ENCODE measurements at regions not wholly inside any gene's neighbourhood (a gene's known extent, or its start where the extent isn't known, plus 50 kb on each side); places are given as distances from the start of the nearest gene placed in this dataset.

DNA sequence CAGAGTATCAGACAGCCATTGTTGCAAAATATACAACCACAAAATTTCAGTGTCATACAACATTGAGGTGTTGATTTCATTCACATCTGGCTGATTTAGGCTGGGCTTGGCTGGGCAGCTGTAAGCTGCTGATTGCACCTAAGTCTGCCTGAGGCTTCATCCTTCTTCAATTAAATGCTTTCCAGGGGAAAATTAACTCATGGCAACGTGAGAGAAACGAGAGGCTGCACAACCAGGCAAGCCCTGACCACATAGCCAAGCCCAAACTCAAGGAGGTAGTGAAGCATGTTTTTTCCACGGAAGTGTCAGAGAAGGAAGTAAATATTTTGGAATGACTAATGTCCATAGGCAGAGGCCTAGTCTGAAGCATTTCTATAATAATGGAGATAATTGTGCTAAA is 273.8 kb upstream of the ZC3H12C start:
- TF ChIP-seq, protein P1, sequence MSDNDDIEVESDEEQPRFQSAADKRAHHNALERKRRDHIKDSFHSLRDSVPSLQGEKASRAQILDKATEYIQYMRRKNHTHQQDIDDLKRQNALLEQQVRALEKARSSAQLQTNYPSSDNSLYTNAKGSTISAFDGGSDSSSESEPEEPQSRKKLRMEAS (IDR thresholded peaks at IDR 0.05) = no peak
- TF ChIP-seq RAD21 (IDR thresholded peaks at IDR 0.05; ENCODE audit: low read depth) = no peak
- TF ChIP-seq, protein P2, sequence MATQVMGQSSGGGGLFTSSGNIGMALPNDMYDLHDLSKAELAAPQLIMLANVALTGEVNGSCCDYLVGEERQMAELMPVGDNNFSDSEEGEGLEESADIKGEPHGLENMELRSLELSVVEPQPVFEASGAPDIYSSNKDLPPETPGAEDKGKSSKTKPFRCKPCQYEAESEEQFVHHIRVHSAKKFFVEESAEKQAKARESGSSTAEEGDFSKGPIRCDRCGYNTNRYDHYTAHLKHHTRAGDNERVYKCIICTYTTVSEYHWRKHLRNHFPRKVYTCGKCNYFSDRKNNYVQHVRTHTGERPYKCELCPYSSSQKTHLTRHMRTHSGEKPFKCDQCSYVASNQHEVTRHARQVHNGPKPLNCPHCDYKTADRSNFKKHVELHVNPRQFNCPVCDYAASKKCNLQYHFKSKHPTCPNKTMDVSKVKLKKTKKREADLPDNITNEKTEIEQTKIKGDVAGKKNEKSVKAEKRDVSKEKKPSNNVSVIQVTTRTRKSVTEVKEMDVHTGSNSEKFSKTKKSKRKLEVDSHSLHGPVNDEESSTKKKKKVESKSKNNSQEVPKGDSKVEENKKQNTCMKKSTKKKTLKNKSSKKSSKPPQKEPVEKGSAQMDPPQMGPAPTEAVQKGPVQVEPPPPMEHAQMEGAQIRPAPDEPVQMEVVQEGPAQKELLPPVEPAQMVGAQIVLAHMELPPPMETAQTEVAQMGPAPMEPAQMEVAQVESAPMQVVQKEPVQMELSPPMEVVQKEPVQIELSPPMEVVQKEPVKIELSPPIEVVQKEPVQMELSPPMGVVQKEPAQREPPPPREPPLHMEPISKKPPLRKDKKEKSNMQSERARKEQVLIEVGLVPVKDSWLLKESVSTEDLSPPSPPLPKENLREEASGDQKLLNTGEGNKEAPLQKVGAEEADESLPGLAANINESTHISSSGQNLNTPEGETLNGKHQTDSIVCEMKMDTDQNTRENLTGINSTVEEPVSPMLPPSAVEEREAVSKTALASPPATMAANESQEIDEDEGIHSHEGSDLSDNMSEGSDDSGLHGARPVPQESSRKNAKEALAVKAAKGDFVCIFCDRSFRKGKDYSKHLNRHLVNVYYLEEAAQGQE (IDR thresholded peaks at IDR 0.05; ENCODE audit: low read depth) = no peak
- TF ChIP-seq ZBTB7A (IDR thresholded peaks at IDR 0.05; ENCODE audit: low read depth) = no peak
- no peak for TF ChIP-seq EP300 (IDR thresholded peaks at IDR 0.05; ENCODE audit: borderline replicate concordance)
- no peak for TF ChIP-seq TCF12 (IDR thresholded peaks at IDR 0.05; ENCODE audit: low read depth)
- TF ChIP-seq, protein P3, sequence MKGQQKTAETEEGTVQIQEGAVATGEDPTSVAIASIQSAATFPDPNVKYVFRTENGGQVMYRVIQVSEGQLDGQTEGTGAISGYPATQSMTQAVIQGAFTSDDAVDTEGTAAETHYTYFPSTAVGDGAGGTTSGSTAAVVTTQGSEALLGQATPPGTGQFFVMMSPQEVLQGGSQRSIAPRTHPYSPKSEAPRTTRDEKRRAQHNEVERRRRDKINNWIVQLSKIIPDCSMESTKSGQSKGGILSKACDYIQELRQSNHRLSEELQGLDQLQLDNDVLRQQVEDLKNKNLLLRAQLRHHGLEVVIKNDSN (IDR thresholded peaks at IDR 0.05) = no peak
- TF ChIP-seq NFIC (IDR thresholded peaks at IDR 0.05) = no peak
- no peak for TF ChIP-seq TEAD4 (IDR thresholded peaks at IDR 0.05)
- TF ChIP-seq FOXM1 (IDR thresholded peaks at IDR 0.05; ENCODE audit: borderline replicate concordance, low read depth) = no peak
- no peak for TF ChIP-seq EGR1 (IDR thresholded peaks at IDR 0.05)
- no peak for TF ChIP-seq CEBPB (IDR thresholded peaks at IDR 0.05)
- TF ChIP-seq CREB1 (IDR thresholded peaks at IDR 0.05; ENCODE audit: low read depth) = no peak
- TF ChIP-seq YY1 (IDR thresholded peaks at IDR 0.05; ENCODE audit: low read depth) = no peak
- no peak for TF ChIP-seq TAF1 (IDR thresholded peaks at IDR 0.05; ENCODE audit: low read depth)

DNA sequence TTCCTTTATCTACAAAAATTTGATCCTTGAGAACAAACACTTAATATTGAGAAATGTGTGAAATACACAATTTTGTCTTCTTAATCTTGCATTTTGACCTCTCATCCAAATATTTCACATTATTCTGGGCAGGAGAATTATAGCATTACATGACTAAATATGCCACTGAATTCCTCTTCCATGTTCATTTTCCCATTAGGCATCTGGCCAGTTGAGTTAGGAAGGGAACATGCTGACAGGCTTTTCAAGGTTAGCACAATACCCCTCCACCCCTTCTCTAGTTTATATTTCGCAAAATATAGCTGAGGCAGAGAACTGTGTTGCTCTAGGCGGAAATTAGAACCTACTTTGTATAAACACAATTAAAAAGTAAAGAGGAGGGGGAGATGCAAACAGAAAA is 271.7 kb upstream of the ZC3H12C start:
- TF ChIP-seq CREB1 (IDR thresholded peaks at IDR 0.05; ENCODE audit: low read depth) (no peak), TCF12 (IDR thresholded peaks at IDR 0.05; ENCODE audit: low read depth) (no peak)
- TF ChIP-seq, protein P2 (IDR thresholded peaks at IDR 0.05; ENCODE audit: low read depth) = no peak
- TF ChIP-seq, protein P1 (IDR thresholded peaks at IDR 0.05) = no peak

DNA sequence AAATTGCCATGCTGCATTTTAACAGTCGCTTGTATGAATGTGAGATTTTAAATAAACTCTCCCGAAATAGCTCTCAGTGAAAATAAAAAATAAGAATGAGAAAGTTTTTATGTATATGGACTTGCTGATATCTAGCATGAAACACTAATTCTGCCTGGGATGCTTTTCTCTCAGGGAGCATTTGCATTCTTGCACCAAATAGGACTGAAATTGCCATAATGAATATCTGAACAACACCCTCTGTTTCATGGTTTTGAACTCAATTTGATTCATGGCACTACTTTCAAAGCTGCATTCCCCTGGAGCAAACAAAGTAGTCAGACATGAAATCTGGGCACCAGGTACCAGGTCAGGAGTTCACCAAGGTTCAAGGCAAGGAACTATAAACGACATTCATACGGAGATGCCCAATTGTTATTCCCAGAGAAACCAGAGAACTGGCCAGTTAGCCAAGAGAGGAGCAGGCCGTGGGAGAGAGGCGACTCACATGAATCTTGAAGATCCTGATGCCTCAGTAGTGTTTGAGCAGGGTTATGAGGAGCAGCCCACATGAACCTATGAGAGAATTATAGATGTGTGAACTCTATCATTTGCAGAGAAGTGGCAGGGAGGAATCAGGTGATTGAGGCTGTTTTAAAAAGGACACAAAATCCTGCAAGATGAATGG is 270.6 kb upstream of the ZC3H12C start:
- TF ChIP-seq EP300 (IDR thresholded peaks at IDR 0.05; ENCODE audit: borderline replicate concordance) (no peak), FOXM1 (IDR thresholded peaks at IDR 0.05; ENCODE audit: borderline replicate concordance, low read depth) (no peak), YY1 (IDR thresholded peaks at IDR 0.05; ENCODE audit: low read depth) (no peak), EGR1 (IDR thresholded peaks at IDR 0.05) (no peak), ZBTB7A (IDR thresholded peaks at IDR 0.05; ENCODE audit: low read depth) (no peak), CEBPB (IDR thresholded peaks at IDR 0.05) (no peak), TEAD4 (IDR thresholded peaks at IDR 0.05) (no peak), RAD21 (IDR thresholded peaks at IDR 0.05; ENCODE audit: low read depth) (no peak), TAF1 (IDR thresholded peaks at IDR 0.05; ENCODE audit: low read depth) (no peak)
- TF ChIP-seq, protein P3 (IDR thresholded peaks at IDR 0.05) = no peak
- TF ChIP-seq, protein P1 (IDR thresholded peaks at IDR 0.05) = no peak
- TF ChIP-seq, protein P2 (IDR thresholded peaks at IDR 0.05; ENCODE audit: low read depth) = no peak

DNA sequence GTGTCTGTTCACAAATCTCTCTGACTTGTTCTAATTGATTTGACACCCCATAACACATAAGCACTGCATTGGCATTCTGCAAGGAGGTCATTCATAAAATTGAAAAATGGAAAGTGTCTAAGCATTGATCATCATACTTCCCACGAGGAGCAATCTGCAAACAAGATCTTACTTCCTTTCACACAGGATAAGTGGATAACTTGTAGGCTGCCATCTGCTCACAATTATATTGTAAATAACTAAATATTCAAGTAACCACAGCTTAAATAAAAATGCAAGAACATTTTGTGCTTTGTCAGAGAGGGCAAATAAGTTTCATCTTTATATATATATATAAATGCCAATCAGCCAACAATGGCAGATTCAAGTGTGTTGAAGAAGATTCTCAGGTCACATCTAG is 264.8 kb upstream of the ZC3H12C start:
- TF ChIP-seq RAD21 (IDR thresholded peaks at IDR 0.05; ENCODE audit: low read depth) = no peak
- no peak for TF ChIP-seq TEAD4 (IDR thresholded peaks at IDR 0.05)
- no peak for TF ChIP-seq ZBTB7A (IDR thresholded peaks at IDR 0.05; ENCODE audit: low read depth)
- TF ChIP-seq, protein P3 (IDR thresholded peaks at IDR 0.05) = no peak
- no peak for TF ChIP-seq NFIC (IDR thresholded peaks at IDR 0.05)
- no peak for TF ChIP-seq TAF1 (IDR thresholded peaks at IDR 0.05; ENCODE audit: low read depth)
- TF ChIP-seq, protein P2 (IDR thresholded peaks at IDR 0.05; ENCODE audit: low read depth) = no peak
- TF ChIP-seq, protein P1 (IDR thresholded peaks at IDR 0.05) = no peak
- TF ChIP-seq FOXM1 (IDR thresholded peaks at IDR 0.05; ENCODE audit: borderline replicate concordance, low read depth) = no peak
- TF ChIP-seq CEBPB (IDR thresholded peaks at IDR 0.05) = no peak
- TF ChIP-seq CREB1 (IDR thresholded peaks at IDR 0.05; ENCODE audit: low read depth) = no peak

All from Ishikawa (cell line).